Mesothelial cell of epicardium (in vitro differentiated cells): ENCODE measurements at regions not wholly inside any gene's neighbourhood (a gene's known extent, or its start where the extent isn't known, plus 50 kb on each side); places are given as distances from the start of the nearest gene placed in this dataset.

Source experiments
- DNase-seq, 2 experiments: peaks; one replicate each; pipeline ENCODE4 v3.0.0; 2021; ENCODE audit warnings: low spot score in 2 of 2; ENCODE audit not compliant: unreplicated experiment in 2 of 2
- H3K27ac Mint-ChIP-seq: 2 replicates; pipeline ENCODE4 v1.8.0; 2021; ENCODE audit warnings: mixed read lengths
- H3K27me3 Mint-ChIP-seq: 2 replicates; pipeline ENCODE4 v1.8.0; 2021; ENCODE audit warnings: low read depth, mixed read lengths
- H3K36me3 Mint-ChIP-seq: 2 replicates; pipeline ENCODE4 v1.8.0; 2021; ENCODE audit warnings: mixed read lengths
- H3K4me1 Mint-ChIP-seq: 2 replicates; pipeline ENCODE4 v1.8.0; 2021; ENCODE audit warnings: mixed read lengths
- H3K4me3 Mint-ChIP-seq: 2 replicates; pipeline ENCODE4 v1.8.0; 2021; ENCODE audit warnings: mild to moderate bottlenecking, moderate library complexity, mixed read lengths
- H3K9me3 Mint-ChIP-seq: 2 replicates; pipeline ENCODE4 v1.8.0; 2021; ENCODE audit warnings: mixed read lengths
- TF ChIP-seq, protein P1 (sequence below): fragments of 200-600 bp; sonication (generic); IDR thresholded peaks from one replicate; pipeline ENCODE4 v1.5.0; 2021; ENCODE audit warnings: antibody characterized with exemption; ENCODE audit not compliant: unreplicated experiment

GRCh38 chr7:96501318-96501717 is 179.4 kb upstream of the SLC25A13 start:
- DNase-seq: no peak
- TF ChIP-seq, protein P1, sequence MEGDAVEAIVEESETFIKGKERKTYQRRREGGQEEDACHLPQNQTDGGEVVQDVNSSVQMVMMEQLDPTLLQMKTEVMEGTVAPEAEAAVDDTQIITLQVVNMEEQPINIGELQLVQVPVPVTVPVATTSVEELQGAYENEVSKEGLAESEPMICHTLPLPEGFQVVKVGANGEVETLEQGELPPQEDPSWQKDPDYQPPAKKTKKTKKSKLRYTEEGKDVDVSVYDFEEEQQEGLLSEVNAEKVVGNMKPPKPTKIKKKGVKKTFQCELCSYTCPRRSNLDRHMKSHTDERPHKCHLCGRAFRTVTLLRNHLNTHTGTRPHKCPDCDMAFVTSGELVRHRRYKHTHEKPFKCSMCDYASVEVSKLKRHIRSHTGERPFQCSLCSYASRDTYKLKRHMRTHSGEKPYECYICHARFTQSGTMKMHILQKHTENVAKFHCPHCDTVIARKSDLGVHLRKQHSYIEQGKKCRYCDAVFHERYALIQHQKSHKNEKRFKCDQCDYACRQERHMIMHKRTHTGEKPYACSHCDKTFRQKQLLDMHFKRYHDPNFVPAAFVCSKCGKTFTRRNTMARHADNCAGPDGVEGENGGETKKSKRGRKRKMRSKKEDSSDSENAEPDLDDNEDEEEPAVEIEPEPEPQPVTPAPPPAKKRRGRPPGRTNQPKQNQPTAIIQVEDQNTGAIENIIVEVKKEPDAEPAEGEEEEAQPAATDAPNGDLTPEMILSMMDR: no peak
- no peaks in the 10 kb centered on the region for H3K36me3 Mint-ChIP-seq
- H3K4me3 Mint-ChIP-seq: no peak overlapping the region
- H3K27ac Mint-ChIP-seq: no peak overlapping the region
- H3K4me1 Mint-ChIP-seq: peaks cover 3% of the 10 kb centered on the region
- no peaks in the 10 kb centered on the region for H3K27me3 Mint-ChIP-seq
- no peaks in the 10 kb centered on the region for H3K9me3 Mint-ChIP-seq

- TF ChIP-seq, protein P1: no peak
- Mint-ChIP-seq H3K4me1 (peaks cover 3% of the 10 kb centered on the region), H3K27me3 (no peaks in the 10 kb centered on the region), H3K4me3 (no peak overlapping the region), H3K27ac (no peak overlapping the region), H3K36me3 (no peaks in the 10 kb centered on the region), H3K9me3 (no peaks in the 10 kb centered on the region)
- DNase-seq: no peak
Observed at GRCh38 chr7:96499532-96499931, 177.6 kb upstream of the SLC25A13 start.

- no peaks in the 10 kb centered on the region for H3K36me3 Mint-ChIP-seq
- H3K27ac Mint-ChIP-seq: no peak overlapping the region
- H3K9me3 Mint-ChIP-seq: no peaks in the 10 kb centered on the region
- peaks cover 3% of the 10 kb centered on the region for H3K4me1 Mint-ChIP-seq
- TF ChIP-seq, protein P1: no peak
- no peak for DNase-seq
- H3K27me3 Mint-ChIP-seq: no peaks in the 10 kb centered on the region
- H3K4me3 Mint-ChIP-seq: no peak overlapping the region
Observed at GRCh38 chr7:96497567-96497966, 175.7 kb upstream of the SLC25A13 start.

- no peaks in the 10 kb centered on the region for H3K9me3 Mint-ChIP-seq
- H3K27ac Mint-ChIP-seq: no peak overlapping the region
- H3K4me1 Mint-ChIP-seq: peaks cover 7% of the 10 kb centered on the region
- no peaks in the 10 kb centered on the region for H3K27me3 Mint-ChIP-seq
- TF ChIP-seq, protein P1: no peak
- DNase-seq: no peak
- no peaks in the 10 kb centered on the region for H3K36me3 Mint-ChIP-seq
- no peak overlapping the region for H3K4me3 Mint-ChIP-seq
Observed at GRCh38 chr7:96495751-96496216, 173.9 kb upstream of the SLC25A13 start.

DNA sequence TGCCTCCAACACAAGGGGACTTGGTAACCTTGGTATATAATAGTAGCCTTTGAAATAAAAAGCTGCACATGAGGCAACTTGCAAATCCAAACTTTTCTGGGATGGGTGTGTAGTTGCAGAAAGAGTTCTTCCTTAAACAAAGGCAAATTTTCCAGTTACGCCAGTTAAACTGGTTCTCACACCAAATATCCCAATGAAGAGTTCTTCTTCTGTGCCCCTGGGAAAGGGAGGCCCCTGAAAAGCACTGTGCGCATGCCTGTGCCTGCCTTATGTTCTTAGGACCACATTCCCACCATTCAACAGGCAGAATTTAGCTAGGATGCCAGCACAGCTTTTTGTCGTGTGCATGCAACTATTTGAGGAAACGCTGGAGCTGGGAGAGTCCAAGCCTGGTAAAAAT is 164.8 kb upstream of the SLC25A13 start:
- Mint-ChIP-seq H3K36me3 (no peaks in the 10 kb centered on the region), H3K27me3 (no peaks in the 10 kb centered on the region), H3K9me3 (peaks cover 4% of the 10 kb centered on the region), H3K27ac (no peak overlapping the region), H3K4me3 (no peak overlapping the region), H3K4me1 (peaks cover 19% of the 10 kb centered on the region)
- DNase-seq: no peak
- TF ChIP-seq, protein P1: no peak

DNA sequence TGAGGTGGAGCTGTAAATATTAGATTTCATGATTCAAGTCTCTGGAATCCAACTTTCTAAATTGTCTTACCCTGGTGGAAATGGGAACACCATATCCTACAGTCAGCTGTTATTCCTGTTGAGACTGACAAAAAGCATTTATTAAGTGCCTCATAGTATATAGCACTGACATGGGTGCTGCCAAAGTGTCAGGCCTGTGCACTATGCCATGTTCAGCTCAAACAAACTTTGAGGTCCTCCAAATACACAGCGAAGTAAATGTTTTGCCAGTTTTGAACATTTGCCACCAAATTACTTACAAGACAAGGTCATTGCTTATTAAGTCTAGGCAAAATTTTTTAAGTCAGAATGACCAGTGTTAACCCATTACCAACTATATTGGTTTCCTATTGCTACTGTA is 162.9 kb upstream of the SLC25A13 start:
- TF ChIP-seq, protein P1: no peak
- Mint-ChIP-seq H3K4me1 (peaks cover 9% of the 10 kb centered on the region), H3K27me3 (no peaks in the 10 kb centered on the region), H3K27ac (no peak overlapping the region), H3K9me3 (peaks cover 3% of the 10 kb centered on the region), H3K36me3 (no peaks in the 10 kb centered on the region), H3K4me3 (no peak overlapping the region)
- no peak for DNase-seq
